Fibroblast of lung (primary cell): ENCODE measurements at regions not wholly inside any gene's neighbourhood (a gene's known extent, or its start where the extent isn't known, plus 50 kb on each side); places are given as distances from the start of the nearest gene placed in this dataset.

Source experiments
- EZH2 ChIP-seq: IDR thresholded peaks from 2 replicates; pipeline ENCODE4 v1.5.1; 2012; ENCODE audit warnings: low read length, control low read depth, mild to moderate bottlenecking; ENCODE audit errors: missing control alignments
- TF ChIP-seq, protein P1 (sequence below), 2 donors: IDR thresholded peaks in 1 of 2; conservative IDR thresholded peaks in 1 of 2; 1 replicate in 1 of 2; 2 replicates in 1 of 2; pipeline ENCODE4 v1.5.1; 2011 to 2012; ENCODE audit warnings: low read length in 2 of 2, control low read depth in 1 of 2, inconsistent platforms in 1 of 2, low read depth in 1 of 2, mild to moderate bottlenecking in 1 of 2

DNA sequence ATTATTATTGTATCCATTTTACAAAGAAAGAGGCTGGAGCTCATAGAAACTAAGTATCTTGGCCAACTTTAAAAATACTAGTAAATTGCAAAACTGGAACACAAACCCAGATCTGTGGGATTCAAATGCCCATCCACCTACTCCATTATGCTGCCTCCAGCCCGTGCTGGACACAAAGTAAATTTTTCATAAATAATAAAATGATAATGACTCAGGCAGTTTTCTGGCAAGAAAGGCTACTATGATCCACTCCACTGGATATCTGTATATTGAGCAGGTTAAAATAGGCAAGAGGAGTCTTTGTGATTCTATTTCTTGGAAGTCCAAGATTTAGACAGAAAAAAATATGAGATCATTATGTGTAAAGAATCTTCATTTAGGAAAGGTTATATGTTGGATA is 138.3 kb upstream of the DUSP10 start:
- TF ChIP-seq, protein P1, sequence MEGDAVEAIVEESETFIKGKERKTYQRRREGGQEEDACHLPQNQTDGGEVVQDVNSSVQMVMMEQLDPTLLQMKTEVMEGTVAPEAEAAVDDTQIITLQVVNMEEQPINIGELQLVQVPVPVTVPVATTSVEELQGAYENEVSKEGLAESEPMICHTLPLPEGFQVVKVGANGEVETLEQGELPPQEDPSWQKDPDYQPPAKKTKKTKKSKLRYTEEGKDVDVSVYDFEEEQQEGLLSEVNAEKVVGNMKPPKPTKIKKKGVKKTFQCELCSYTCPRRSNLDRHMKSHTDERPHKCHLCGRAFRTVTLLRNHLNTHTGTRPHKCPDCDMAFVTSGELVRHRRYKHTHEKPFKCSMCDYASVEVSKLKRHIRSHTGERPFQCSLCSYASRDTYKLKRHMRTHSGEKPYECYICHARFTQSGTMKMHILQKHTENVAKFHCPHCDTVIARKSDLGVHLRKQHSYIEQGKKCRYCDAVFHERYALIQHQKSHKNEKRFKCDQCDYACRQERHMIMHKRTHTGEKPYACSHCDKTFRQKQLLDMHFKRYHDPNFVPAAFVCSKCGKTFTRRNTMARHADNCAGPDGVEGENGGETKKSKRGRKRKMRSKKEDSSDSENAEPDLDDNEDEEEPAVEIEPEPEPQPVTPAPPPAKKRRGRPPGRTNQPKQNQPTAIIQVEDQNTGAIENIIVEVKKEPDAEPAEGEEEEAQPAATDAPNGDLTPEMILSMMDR (conservative IDR thresholded peaks at IDR 0.05 in 1 of 2, IDR thresholded peaks at IDR 0.05 in 1 of 2; ENCODE audit: low read depth in 1 of 2, low read length in 2 of 2), result no peak
- no peak for TF ChIP-seq EZH2
